Colonic mucosa (tissue), 4 donors: ENCODE measurements at regions not wholly inside any gene's neighbourhood (a gene's known extent, or its start where the extent isn't known, plus 50 kb on each side); places are given as distances from the start of the nearest gene placed in this dataset.

ENCODE experiments used
- DNase-seq: peaks from one replicate; pipeline ENCODE4 v3.0.0-alpha.2; 2020
- H3K27ac ChIP-seq: fragments of 200-600 bp; one replicate; pipeline ENCODE4 v1.8.0; 2021
- H3K27me3 ChIP-seq: fragments of 200-600 bp; one replicate; pipeline ENCODE4 v1.8.0; 2021
- H3K36me3 ChIP-seq: fragments of 200-600 bp; one replicate; pipeline ENCODE4 v1.8.0; 2021
- H3K4me1 ChIP-seq: fragments of 200-600 bp; one replicate; pipeline ENCODE4 v1.8.0; 2021; ENCODE audit warnings: mild to moderate bottlenecking
- H3K4me3 ChIP-seq: fragments of 200-600 bp; one replicate; pipeline ENCODE4 v1.8.0; 2021
- H3K9ac ChIP-seq, 2 donors: one replicate each; pipeline ENCODE4 v1.7.0; 2013; ENCODE audit warnings: control low read depth in 2 of 2, low read depth in 2 of 2, low read length in 2 of 2
- H3K9me3 ChIP-seq: fragments of 200-600 bp; one replicate; pipeline ENCODE4 v1.8.0; 2021
- intact Hi-C: fragments of 100-400 bp; cut with DNase I; formaldehyde crosslinking; loops from one replicate; pipeline ENCODE4 v1.14.1; 2022
- TF ChIP-seq, protein P1 (sequence below): fragments of 200-600 bp; IDR thresholded peaks from one replicate; pipeline ENCODE4 v1.8.0; 2022; ENCODE audit warnings: antibody characterized with exemption, mild to moderate bottlenecking
- donor health status: healthy.
- donor health status: DM: no; HTN: no; CAD: no.
- donor health status: DM: no; HTN: no; CAD: no.

DNA sequence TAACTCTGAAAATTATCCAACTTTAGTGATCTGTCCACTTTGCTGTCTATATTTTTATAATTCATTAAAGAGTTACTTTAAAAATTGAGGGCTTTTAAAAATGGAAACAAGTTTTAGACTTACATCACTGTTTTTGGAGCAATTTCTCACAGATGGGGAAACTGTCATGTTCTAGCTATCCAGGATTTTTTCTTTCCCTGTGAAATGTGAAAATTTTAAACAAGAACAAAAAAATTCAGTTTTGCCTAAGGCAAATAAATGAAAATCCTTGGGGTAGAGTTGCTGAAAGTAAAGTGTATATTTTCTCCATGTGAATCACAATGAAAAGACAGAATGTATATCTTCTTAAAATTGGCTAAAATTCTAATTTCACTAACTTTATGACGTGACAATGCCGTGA is 553.7 kb downstream of the MCTP2 start:
- DNase-seq = no peak
- no peak overlapping the region for H3K4me3 ChIP-seq
- no peaks in the 10 kb centered on the region for H3K4me1 ChIP-seq
- H3K27me3 ChIP-seq = no peaks in the 10 kb centered on the region
- intact Hi-C loops = no loop called here
- H3K9ac ChIP-seq = no peak overlapping the region
- no peaks in the 10 kb centered on the region for H3K9me3 ChIP-seq
- TF ChIP-seq, protein P1, sequence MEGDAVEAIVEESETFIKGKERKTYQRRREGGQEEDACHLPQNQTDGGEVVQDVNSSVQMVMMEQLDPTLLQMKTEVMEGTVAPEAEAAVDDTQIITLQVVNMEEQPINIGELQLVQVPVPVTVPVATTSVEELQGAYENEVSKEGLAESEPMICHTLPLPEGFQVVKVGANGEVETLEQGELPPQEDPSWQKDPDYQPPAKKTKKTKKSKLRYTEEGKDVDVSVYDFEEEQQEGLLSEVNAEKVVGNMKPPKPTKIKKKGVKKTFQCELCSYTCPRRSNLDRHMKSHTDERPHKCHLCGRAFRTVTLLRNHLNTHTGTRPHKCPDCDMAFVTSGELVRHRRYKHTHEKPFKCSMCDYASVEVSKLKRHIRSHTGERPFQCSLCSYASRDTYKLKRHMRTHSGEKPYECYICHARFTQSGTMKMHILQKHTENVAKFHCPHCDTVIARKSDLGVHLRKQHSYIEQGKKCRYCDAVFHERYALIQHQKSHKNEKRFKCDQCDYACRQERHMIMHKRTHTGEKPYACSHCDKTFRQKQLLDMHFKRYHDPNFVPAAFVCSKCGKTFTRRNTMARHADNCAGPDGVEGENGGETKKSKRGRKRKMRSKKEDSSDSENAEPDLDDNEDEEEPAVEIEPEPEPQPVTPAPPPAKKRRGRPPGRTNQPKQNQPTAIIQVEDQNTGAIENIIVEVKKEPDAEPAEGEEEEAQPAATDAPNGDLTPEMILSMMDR = no peak
- no peak overlapping the region for H3K27ac ChIP-seq
- H3K36me3 ChIP-seq = no peaks in the 10 kb centered on the region

DNA sequence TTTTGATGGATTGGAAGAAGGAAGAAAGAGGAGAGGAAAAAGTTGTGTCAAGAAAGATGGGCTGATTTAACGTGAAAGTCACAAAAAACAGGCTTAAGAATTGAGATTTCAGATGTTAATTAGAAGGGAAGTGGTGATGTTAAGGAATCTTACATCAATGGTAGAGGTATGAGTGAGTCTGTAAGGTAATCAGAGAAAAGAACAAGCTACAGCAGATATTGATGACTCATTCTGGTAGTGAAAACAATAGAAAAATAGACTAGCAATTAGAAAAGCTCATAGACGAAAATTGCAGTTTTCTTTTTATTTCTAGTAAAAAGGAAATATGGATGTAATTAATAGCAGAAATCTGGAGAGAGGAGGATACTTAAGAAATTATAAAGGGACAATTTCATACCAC is 559.6 kb downstream of the MCTP2 start:
- no peaks in the 10 kb centered on the region for H3K27me3 ChIP-seq
- no peak overlapping the region for H3K27ac ChIP-seq
- no peaks in the 10 kb centered on the region for H3K36me3 ChIP-seq
- no peak overlapping the region for H3K9ac ChIP-seq
- no peak overlapping the region for H3K4me3 ChIP-seq
- H3K4me1 ChIP-seq = no peaks in the 10 kb centered on the region
- TF ChIP-seq, protein P1 = no peak
- no peaks in the 10 kb centered on the region for H3K9me3 ChIP-seq
- no peak for DNase-seq
- intact Hi-C loops = no loop called here

DNA sequence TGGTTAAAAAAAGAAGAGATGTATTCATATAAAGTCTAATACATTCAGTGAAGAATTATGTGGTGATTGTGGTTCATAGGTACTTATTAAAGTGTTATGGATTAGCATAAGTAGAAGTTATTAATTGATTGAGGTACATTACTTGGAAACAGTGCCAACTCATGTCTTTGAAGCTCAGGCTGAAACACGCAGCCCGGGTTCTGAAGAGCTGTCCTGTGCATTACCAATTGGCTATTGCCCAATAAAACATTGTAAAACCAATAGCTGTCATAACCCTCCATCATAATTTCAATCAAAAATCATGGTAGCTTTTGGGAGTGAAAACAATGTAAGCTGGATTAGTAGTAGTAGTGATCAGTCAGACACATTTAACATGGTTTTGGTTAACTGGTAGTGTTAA is 560.1 kb downstream of the MCTP2 start:
- Histone ChIP-seq H3K9me3 (no peaks in the 10 kb centered on the region), H3K4me3 (no peak overlapping the region), H3K9ac (no peak overlapping the region), H3K36me3 (no peaks in the 10 kb centered on the region), H3K27ac (no peak overlapping the region), H3K27me3 (no peaks in the 10 kb centered on the region), H3K4me1 (no peaks in the 10 kb centered on the region)
- TF ChIP-seq, protein P1 = no peak
- intact Hi-C loops = no loop called here
- DNase-seq = no peak

DNA sequence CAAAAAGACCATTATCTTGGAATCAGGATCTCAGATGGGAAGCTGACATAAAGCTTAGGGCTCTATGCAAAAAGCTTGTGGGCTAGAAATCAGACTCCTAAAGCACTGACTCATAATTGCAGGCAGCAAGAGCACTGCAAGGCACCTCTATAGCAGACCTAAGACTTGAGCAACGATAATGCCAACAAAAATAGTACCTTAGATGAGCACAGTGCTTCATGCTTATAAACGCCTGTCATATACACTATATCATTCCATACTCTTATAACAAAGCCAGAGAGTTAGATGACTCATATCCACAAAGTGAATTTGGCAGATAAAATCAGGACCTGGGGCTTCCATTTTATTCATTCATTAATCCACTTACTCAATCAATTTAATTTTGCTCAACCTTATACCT is 560.8 kb downstream of the MCTP2 start:
- no peaks in the 10 kb centered on the region for H3K4me1 ChIP-seq
- no peak overlapping the region for H3K27ac ChIP-seq
- no peak overlapping the region for H3K9ac ChIP-seq
- DNase-seq = no peak
- no peaks in the 10 kb centered on the region for H3K36me3 ChIP-seq
- no peaks in the 10 kb centered on the region for H3K9me3 ChIP-seq
- no peak overlapping the region for H3K4me3 ChIP-seq
- TF ChIP-seq, protein P1 = no peak
- H3K27me3 ChIP-seq = no peaks in the 10 kb centered on the region
- intact Hi-C loops = no loop called here

DNA sequence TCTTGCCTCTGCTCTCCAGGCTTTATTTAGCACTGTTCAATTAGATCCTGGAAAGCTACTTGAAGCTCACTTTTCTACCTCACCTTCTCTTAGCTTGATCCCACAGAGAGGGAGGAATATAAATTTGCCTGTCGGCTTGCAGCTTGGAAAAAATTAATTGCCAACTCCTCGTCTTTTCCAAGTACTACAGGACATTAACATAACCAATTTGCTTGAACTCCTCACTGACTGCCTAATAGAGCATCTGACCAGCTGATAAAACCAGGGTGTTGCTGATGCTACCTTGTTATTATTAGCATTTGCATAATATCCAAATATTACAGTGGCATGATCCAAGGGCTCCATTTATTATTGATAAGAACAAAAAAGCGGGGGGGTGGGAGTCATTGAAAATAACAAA is 561.8 kb downstream of the MCTP2 start:
- DNase-seq = no peak

More for the DNA sequence above, 561.8 kb downstream of the MCTP2 start:
- H3K4me1 ChIP-seq = no peaks in the 10 kb centered on the region
- TF ChIP-seq, protein P1 = no peak
- H3K4me3 ChIP-seq = no peak overlapping the region
- H3K36me3 ChIP-seq = no peaks in the 10 kb centered on the region
- no peak overlapping the region for H3K27ac ChIP-seq
- H3K27me3 ChIP-seq = no peaks in the 10 kb centered on the region
- H3K9me3 ChIP-seq = no peaks in the 10 kb centered on the region
- intact Hi-C loops = no loop called here
- no peak overlapping the region for H3K9ac ChIP-seq
